Mesothelial cell of epicardium (in vitro differentiated cells): ENCODE measurements at regions not wholly inside any gene's neighbourhood (a gene's known extent, or its start where the extent isn't known, plus 50 kb on each side); places are given as distances from the start of the nearest gene placed in this dataset.
A peak's percentile ranks its signal among the peaks of the same experiment; 100 is the strongest.

ENCODE experiments used
- DNase-seq, 2 experiments: peaks; one replicate each; pipeline ENCODE4 v3.0.0; 2021; ENCODE audit warnings: low spot score in 2 of 2; ENCODE audit not compliant: unreplicated experiment in 2 of 2
- H3K27ac Mint-ChIP-seq: 2 replicates; pipeline ENCODE4 v1.8.0; 2021; ENCODE audit warnings: mixed read lengths
- H3K27me3 Mint-ChIP-seq: 2 replicates; pipeline ENCODE4 v1.8.0; 2021; ENCODE audit warnings: low read depth, mixed read lengths
- H3K36me3 Mint-ChIP-seq: 2 replicates; pipeline ENCODE4 v1.8.0; 2021; ENCODE audit warnings: mixed read lengths
- H3K4me1 Mint-ChIP-seq: 2 replicates; pipeline ENCODE4 v1.8.0; 2021; ENCODE audit warnings: mixed read lengths
- H3K4me3 Mint-ChIP-seq: 2 replicates; pipeline ENCODE4 v1.8.0; 2021; ENCODE audit warnings: mild to moderate bottlenecking, moderate library complexity, mixed read lengths
- H3K9me3 Mint-ChIP-seq: 2 replicates; pipeline ENCODE4 v1.8.0; 2021; ENCODE audit warnings: mixed read lengths
- TF ChIP-seq, protein P1 (sequence below): fragments of 200-600 bp; sonication (generic); IDR thresholded peaks from one replicate; pipeline ENCODE4 v1.5.0; 2021; ENCODE audit warnings: antibody characterized with exemption; ENCODE audit not compliant: unreplicated experiment

DNA sequence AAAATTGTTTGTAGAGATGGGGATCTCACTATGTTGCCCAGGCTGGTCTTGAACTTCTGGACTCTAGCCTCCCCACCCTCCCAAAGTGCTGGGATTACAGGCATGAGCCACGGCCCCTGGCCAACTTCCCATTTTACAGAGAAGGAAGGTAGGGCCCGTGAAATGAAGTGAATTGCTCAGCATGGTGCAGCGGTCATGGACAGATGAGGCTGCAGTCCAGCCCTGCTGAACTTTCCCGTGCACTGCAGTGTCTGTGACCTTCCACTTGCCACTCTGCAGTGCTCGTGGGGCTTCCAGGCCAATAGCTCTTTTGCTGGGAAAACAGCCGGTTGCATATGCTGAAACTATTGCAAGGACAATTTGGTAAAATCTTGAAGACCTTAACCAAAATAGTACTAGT, 454.4 kb upstream of the FAT1 start:
- Mint-ChIP-seq H3K4me3 (no peak overlapping the region), H3K36me3 (no peaks in the 10 kb centered on the region), H3K9me3 (peaks cover 10% of the 10 kb centered on the region), H3K4me1 (peaks cover 29% of the 10 kb centered on the region), H3K27ac (no peak overlapping the region), H3K27me3 (no peaks in the 10 kb centered on the region)
- no peak for DNase-seq
- TF ChIP-seq, protein P1, sequence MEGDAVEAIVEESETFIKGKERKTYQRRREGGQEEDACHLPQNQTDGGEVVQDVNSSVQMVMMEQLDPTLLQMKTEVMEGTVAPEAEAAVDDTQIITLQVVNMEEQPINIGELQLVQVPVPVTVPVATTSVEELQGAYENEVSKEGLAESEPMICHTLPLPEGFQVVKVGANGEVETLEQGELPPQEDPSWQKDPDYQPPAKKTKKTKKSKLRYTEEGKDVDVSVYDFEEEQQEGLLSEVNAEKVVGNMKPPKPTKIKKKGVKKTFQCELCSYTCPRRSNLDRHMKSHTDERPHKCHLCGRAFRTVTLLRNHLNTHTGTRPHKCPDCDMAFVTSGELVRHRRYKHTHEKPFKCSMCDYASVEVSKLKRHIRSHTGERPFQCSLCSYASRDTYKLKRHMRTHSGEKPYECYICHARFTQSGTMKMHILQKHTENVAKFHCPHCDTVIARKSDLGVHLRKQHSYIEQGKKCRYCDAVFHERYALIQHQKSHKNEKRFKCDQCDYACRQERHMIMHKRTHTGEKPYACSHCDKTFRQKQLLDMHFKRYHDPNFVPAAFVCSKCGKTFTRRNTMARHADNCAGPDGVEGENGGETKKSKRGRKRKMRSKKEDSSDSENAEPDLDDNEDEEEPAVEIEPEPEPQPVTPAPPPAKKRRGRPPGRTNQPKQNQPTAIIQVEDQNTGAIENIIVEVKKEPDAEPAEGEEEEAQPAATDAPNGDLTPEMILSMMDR = no peak

DNA sequence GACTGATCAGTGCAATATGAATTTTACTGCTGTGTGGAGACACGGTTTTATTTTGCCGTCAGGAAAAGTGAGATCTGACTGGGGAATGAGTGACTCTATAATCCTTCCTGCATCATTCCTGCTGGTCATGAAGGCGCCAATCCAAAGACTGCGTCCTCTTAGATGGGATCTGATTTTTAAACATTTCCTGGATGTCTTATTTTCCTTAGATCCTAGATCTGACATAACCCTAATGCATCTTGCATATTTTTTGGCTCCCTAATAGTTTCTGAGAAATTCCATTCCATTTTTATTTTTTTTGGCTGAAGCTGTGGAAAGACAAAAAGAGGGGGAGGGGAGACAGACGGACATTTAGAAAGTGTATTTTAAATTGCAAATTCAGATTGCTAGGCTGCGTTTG, 454.9 kb upstream of the FAT1 start:
- no peaks in the 10 kb centered on the region for H3K27me3 Mint-ChIP-seq
- DNase-seq = no peak
- TF ChIP-seq, protein P1 = no peak
- peaks cover 10% of the 10 kb centered on the region for H3K9me3 Mint-ChIP-seq
- no peak overlapping the region for H3K4me3 Mint-ChIP-seq
- H3K4me1 Mint-ChIP-seq = peaks cover 29% of the 10 kb centered on the region
- no peaks in the 10 kb centered on the region for H3K36me3 Mint-ChIP-seq
- H3K27ac Mint-ChIP-seq = no peak overlapping the region

DNA sequence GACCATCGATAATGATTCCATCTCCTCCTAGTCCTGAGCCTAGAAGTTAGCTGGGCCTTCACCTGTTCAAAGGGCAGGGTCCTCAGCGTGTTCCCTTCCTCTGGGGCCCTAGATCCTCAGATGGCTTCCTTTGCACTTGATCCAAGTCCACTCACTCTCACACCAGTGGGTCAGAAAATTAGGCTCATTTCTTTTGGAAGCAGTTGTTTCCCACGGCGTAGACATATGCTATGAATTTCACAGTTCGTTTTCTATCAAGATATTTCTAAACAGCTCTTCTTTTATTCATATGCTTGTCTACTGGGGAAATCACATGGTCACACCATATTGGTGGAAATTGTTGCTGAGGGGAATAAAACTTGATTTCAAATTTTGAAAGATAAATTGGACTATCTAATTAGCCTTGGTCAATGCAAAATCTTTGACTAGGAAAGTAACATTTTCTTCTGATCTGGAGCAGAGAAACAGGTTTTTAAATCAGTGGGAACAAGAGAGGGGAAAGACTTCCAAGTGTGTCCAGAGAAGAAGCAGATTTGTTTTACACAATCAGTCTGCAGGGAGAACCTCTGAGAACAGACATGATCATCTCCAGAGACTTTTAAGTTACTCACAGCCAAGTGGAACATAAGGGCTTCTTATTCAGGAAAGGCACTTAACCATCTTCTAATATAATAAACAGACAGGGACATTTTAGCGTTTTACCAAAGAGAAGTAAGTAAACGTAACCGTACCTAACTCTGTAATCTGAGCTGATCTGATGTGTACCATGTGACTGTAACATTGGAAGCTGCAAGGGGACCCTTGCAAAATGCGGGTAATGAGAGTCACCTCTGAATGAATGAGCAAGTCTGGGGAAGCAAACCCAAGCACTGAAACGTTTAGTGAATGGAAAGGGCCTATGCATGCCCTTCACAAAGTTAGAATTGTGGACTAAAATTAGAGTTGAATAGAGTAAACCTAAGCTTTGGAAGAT, 455.7 kb upstream of the FAT1 start:
- Mint-ChIP-seq H3K27ac (peak overlapping the region; percentile 1), H3K4me1 (peaks cover 29% of the 10 kb centered on the region), H3K27me3 (no peaks in the 10 kb centered on the region), H3K4me3 (no peak overlapping the region), H3K36me3 (no peaks in the 10 kb centered on the region), H3K9me3 (peaks cover 2% of the 10 kb centered on the region)
- TF ChIP-seq, protein P1 = no peak
- no peak for DNase-seq

DNA sequence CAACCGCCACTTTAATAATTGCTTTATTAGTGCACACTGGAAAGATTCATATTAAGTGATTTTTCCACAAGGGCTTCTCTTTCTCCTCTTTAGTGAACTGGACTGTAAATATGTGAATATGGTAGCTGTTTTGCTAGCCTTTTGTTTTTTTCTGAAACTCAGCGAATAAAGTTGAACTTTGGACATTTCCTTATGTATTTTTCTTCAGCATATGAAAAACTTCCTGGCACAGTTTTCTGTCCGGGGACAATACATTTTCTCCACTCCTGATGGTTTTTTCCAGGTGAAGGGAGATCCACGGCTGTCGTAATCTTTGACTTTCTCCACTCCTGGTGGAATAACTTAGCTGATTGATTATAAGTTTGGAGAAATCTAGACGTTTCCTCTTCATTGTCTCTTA, 457.4 kb upstream of the FAT1 start:
- no peaks in the 10 kb centered on the region for H3K9me3 Mint-ChIP-seq
- TF ChIP-seq, protein P1 = no peak

DNA sequence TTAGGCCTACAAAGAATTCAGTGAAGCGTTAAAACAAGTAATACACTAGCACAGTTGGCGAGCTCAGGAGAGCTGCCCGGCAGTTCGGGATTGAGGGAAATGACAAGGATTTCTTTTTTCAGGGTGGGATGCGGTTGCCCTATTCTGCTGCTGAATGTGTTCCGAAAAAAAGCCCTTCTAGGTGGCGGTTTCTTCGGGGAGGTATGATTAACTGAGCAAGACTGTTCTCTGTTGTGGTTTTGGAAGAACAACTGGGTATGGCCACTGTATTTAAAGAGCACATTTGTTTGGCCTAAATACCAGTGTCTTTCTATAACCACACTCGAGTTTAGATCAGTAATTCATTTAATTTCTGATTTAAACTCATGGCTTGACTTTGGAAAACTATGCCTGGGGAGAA, 459.7 kb upstream of the FAT1 start:
- TF ChIP-seq, protein P1 = no peak
- peaks cover 28% of the 10 kb centered on the region for H3K4me1 Mint-ChIP-seq
- H3K27me3 Mint-ChIP-seq = peaks cover 6% of the 10 kb centered on the region
- no peak overlapping the region for H3K4me3 Mint-ChIP-seq
- H3K36me3 Mint-ChIP-seq = no peaks in the 10 kb centered on the region
- no peaks in the 10 kb centered on the region for H3K9me3 Mint-ChIP-seq
- no peak overlapping the region for H3K27ac Mint-ChIP-seq
- DNase-seq = no peak

More for the DNA sequence above, 457.4 kb upstream of the FAT1 start:
- no peak for DNase-seq
- no peak overlapping the region for H3K27ac Mint-ChIP-seq
- H3K27me3 Mint-ChIP-seq = no peaks in the 10 kb centered on the region
- H3K4me1 Mint-ChIP-seq = peaks cover 29% of the 10 kb centered on the region
- no peaks in the 10 kb centered on the region for H3K36me3 Mint-ChIP-seq
- H3K4me3 Mint-ChIP-seq = no peak overlapping the region
